CD14-positive monocyte (primary cell): ENCODE measurements at regions not wholly inside any gene's neighbourhood (a gene's known extent, or its start where the extent isn't known, plus 50 kb on each side); places are given as distances from the start of the nearest gene placed in this dataset.

Experiments used
- DNase-seq, 3 donors: peaks; one replicate each; pipeline ENCODE4 v3.0.0-alpha.2; 2011 to 2022
- H2AFZ ChIP-seq: 2 replicates; pipeline ENCODE4 v1.6.0; 2012; ENCODE audit warnings: mild to moderate bottlenecking, low read depth, low read length, inconsistent platforms; ENCODE audit not compliant: insufficient read depth, poor library complexity, severe bottlenecking
- H3K27ac ChIP-seq, 2 donors: 1 replicate in 1 of 2; 2 replicates in 1 of 2; pipeline ENCODE4 v1.5.1; 2012 to 2013; ENCODE audit warnings: low read length in 2 of 2, control low read depth in 1 of 2, inconsistent platforms in 1 of 2, low read depth in 1 of 2, mild to moderate bottlenecking in 1 of 2
- H3K27me3 ChIP-seq, 2 donors: one replicate each; pipeline versions ENCODE4 v1.6.0 to v1.6.1; 2011 to 2013; ENCODE audit warnings: low read length in 2 of 2; ENCODE audit not compliant: control insufficient read depth in 2 of 2, insufficient read depth in 2 of 2
- H3K36me3 ChIP-seq, 2 donors: replicated peaks in 1 of 2; 1 replicate in 1 of 2; 2 replicates in 1 of 2; pipeline versions ENCODE4 v1.5.1 to v1.6.1; 2012 to 2013; ENCODE audit warnings: low read length in 2 of 2, control low read depth in 1 of 2, inconsistent platforms in 1 of 2, mild to moderate bottlenecking in 1 of 2; ENCODE audit not compliant: insufficient read depth in 2 of 2, control insufficient read depth in 1 of 2
- H3K4me1 ChIP-seq, 2 donors: 1 replicate in 1 of 2; 2 replicates in 1 of 2; pipeline versions ENCODE4 v1.5.1 to v1.6.1; 2012 to 2013; ENCODE audit warnings: low read length in 2 of 2, control low read depth in 1 of 2, inconsistent platforms in 1 of 2, mild to moderate bottlenecking in 1 of 2, moderate library complexity in 1 of 2; ENCODE audit not compliant: insufficient read depth in 2 of 2, control insufficient read depth in 1 of 2
- H3K4me2 ChIP-seq: replicated peaks from 2 replicates; pipeline ENCODE3; 2012; ENCODE audit warnings: low read length, moderate library complexity, mild to moderate bottlenecking; ENCODE audit not compliant: poor library complexity, severe bottlenecking; ENCODE audit errors: extremely low read depth
- H3K4me3 ChIP-seq, 3 experiments: fragments of 200-600 bp in 1 of 3; sonication (generic) in 1 of 3; replicated peaks in 1 of 3; 1 replicate in 2 of 3; 2 replicates in 1 of 3; pipeline ENCODE4 v1.5.1; 2011 to 2013; ENCODE audit warnings: low read length in 3 of 3, mild to moderate bottlenecking in 3 of 3, control low read depth in 2 of 3, low read depth in 2 of 3, inconsistent platforms in 1 of 3, moderate library complexity in 1 of 3
- H3K79me2 ChIP-seq: 2 replicates; pipeline ENCODE4 v1.6.0; 2012; ENCODE audit warnings: mild to moderate bottlenecking, control low read depth, inconsistent platforms, low read length, moderate library complexity; ENCODE audit not compliant: insufficient read depth
- H3K9ac ChIP-seq: 2 replicates; pipeline ENCODE4 v1.6.0; 2017; ENCODE audit warnings: low read length, mild to moderate bottlenecking; ENCODE audit not compliant: insufficient read depth, poor library complexity, severe bottlenecking
- H3K9me3 ChIP-seq, 2 donors: replicated peaks in 1 of 2; 1 replicate in 1 of 2; 2 replicates in 1 of 2; pipeline versions ENCODE4 v1.5.1 to v1.6.1; 2012 to 2013; ENCODE audit warnings: low read length in 2 of 2, control low read depth in 1 of 2; ENCODE audit not compliant: control insufficient read depth in 1 of 2, insufficient read depth in 1 of 2
- H4K20me1 ChIP-seq: 2 replicates; pipeline ENCODE4 v1.6.0; 2012; ENCODE audit warnings: mild to moderate bottlenecking, low read length, control low read depth, moderate library complexity; ENCODE audit not compliant: insufficient read depth
- H3K27ac Mint-ChIP-seq, 7 donors: one replicate each; pipeline ENCODE4 v1.8.0; 2020; ENCODE audit warnings: mild to moderate bottlenecking in 7 of 7, mixed read lengths in 7 of 7, moderate library complexity in 6 of 7, inconsistent platforms in 2 of 7
- H3K27me3 Mint-ChIP-seq, 3 donors: one replicate each; pipeline ENCODE4 v1.8.0; 2021 to 2022; ENCODE audit warnings: low read depth in 3 of 3, mild to moderate bottlenecking in 3 of 3, mixed read lengths in 3 of 3, moderate library complexity in 3 of 3, inconsistent platforms in 1 of 3
- H3K36me3 Mint-ChIP-seq, 2 donors: one replicate each; pipeline ENCODE4 v1.8.0; 2020; ENCODE audit warnings: mixed read lengths in 2 of 2, inconsistent platforms in 1 of 2, mild to moderate bottlenecking in 1 of 2
- H3K4me1 Mint-ChIP-seq: one replicate; pipeline ENCODE4 v1.8.0; 2020; ENCODE audit warnings: mild to moderate bottlenecking, mixed read lengths
- H3K4me3 Mint-ChIP-seq, 2 donors: one replicate each; pipeline ENCODE4 v1.8.0; 2020; ENCODE audit warnings: mild to moderate bottlenecking in 2 of 2, mixed read lengths in 2 of 2, moderate library complexity in 1 of 2
- H3K9me3 Mint-ChIP-seq, 7 donors: one replicate each; pipeline ENCODE4 v1.8.0; 2020 to 2022; ENCODE audit warnings: mixed read lengths in 7 of 7, mild to moderate bottlenecking in 6 of 7, moderate library complexity in 6 of 7, inconsistent platforms in 2 of 7
- CTCF ChIP-seq: fragments of 200-600 bp; IDR thresholded peaks from one replicate; pipeline ENCODE4 v1.8.0; 2022; ENCODE audit warnings: antibody characterized with exemption, mild to moderate bottlenecking
- WGBS: methylation state at CpG from one replicate; pipeline ENCODE4 v1.1.5; 2013; ENCODE audit warnings: missing lambda C conversion rate; ENCODE audit not compliant: insufficient coverage; 5-methylcytosine and 5-hydroxymethylcytosine counted together
- intact Hi-C, 2 donors: fragments of 100-400 bp; cut with micrococcal nuclease; formaldehyde crosslinking; loops; one replicate each; pipeline versions ENCODE4 v1.15.0 to v1.15.1; 2023

GRCh38 chr4:66639361-66639760, 905.9 kb downstream of the CENPC start:
- no peak overlapping the region for H3K27ac ChIP-seq
- TF ChIP-seq CTCF = no peak
- intact Hi-C loops = no loop called here
- no peaks in the 10 kb centered on the region for H3K36me3 ChIP-seq
- H3K4me3 Mint-ChIP-seq = no peak overlapping the region
- no peak for DNase-seq
- no peak overlapping the region for H3K4me3 ChIP-seq
- no peaks in the 10 kb centered on the region for H4K20me1 ChIP-seq
- no peaks in the 10 kb centered on the region for H3K4me1 ChIP-seq
- no peak overlapping the region for H2AFZ ChIP-seq
- H3K27me3 ChIP-seq = no peaks in the 10 kb centered on the region
- peaks cover 0 to 2% (median 0%) of the 10 kb centered on the region in 7 donors for H3K9me3 Mint-ChIP-seq
- H3K4me1 Mint-ChIP-seq = no peaks in the 10 kb centered on the region
- H3K27ac Mint-ChIP-seq = no peak overlapping the region
- no peaks in the 10 kb centered on the region for H3K27me3 Mint-ChIP-seq
- H3K36me3 Mint-ChIP-seq = no peaks in the 10 kb centered on the region
- H3K79me2 ChIP-seq = no peaks in the 10 kb centered on the region
- H3K4me2 ChIP-seq = no peak overlapping the region
- H3K9me3 ChIP-seq = no peaks in the 10 kb centered on the region
- no peak overlapping the region for H3K9ac ChIP-seq

GRCh38 chr4:66636349-66636748, 909.0 kb downstream of the CENPC start:
- Histone ChIP-seq H3K27ac (no peak overlapping the region), H3K4me2 (no peak overlapping the region), H3K27me3 (no peaks in the 10 kb centered on the region), H3K9ac (no peak overlapping the region), H3K4me1 (no peaks in the 10 kb centered on the region), H4K20me1 (no peaks in the 10 kb centered on the region), H3K9me3 (no peaks in the 10 kb centered on the region), H2AFZ (no peak overlapping the region), H3K79me2 (no peaks in the 10 kb centered on the region), H3K4me3 (no peak overlapping the region), H3K36me3 (no peaks in the 10 kb centered on the region)
- H3K4me1 Mint-ChIP-seq = no peaks in the 10 kb centered on the region
- no peak for DNase-seq
- H3K27ac Mint-ChIP-seq = no peak overlapping the region
- no peaks in the 10 kb centered on the region for H3K27me3 Mint-ChIP-seq
- no peaks in the 10 kb centered on the region for H3K9me3 Mint-ChIP-seq
- intact Hi-C loops = no loop called here
- no peak for TF ChIP-seq CTCF
- H3K4me3 Mint-ChIP-seq = no peak overlapping the region
- no peaks in the 10 kb centered on the region for H3K36me3 Mint-ChIP-seq
- WGBS = 0% methylated on average over 1 of the region's 2 CpGs
